ENCODE measurements at regions not wholly inside any gene's neighbourhood (a gene's known extent, or its start where the extent isn't known, plus 50 kb on each side); places are given as distances from the start of the nearest gene placed in this dataset.
"Not testable (repeated sequence)": the region's sequence is repeated elsewhere in the genome, so short reads cannot be mapped to it uniquely, and the experiment has no call there.

DNA sequence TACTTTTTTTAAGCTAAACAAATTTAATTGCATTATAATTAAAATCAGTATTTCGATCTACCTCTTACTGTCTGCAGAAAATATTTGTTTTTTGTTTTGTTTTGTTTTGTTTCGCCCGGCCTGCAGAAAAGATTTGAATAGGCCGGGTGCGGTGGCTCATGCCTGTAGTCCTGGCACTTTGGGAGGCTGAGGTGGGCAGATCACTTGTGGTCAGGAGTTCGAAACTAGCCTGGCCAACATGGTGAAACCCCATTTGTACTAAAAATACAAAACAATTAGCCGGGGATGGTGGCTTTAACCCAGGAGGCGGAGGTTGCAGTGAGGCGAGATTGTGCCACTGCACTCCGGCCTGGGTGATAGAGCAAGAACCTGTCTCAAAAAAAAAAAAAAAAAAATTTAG, 134.8 kb downstream of the ANAPC4 start:
- TF ChIP-seq ZNF274 (IDR thresholded peaks at IDR 0.05; ENCODE audit: low read depth, low read length); YY1 (IDR thresholded peaks at IDR 0.05; ENCODE audit: insufficient read depth, insufficient read length): not testable (repeated sequence)
